NCI-H1417 (cell line): ENCODE measurements at regions not wholly inside any gene's neighbourhood (a gene's known extent, or its start where the extent isn't known, plus 50 kb on each side); places are given as distances from the start of the nearest gene placed in this dataset.
A peak's percentile ranks its signal among the peaks of the same experiment; 100 is the strongest.

Experiments
- DNase-seq, 3 experiments: peaks; one replicate each; lab custom pipeline; 2025; lab: John Stamatoyannopoulos, UW

GRCh38 chr11:116078101-116078591 is 573.9 kb upstream of the CADM1 start:
- DNase-seq, result peak in 1 of 3 experiments; percentile 31

DNA sequence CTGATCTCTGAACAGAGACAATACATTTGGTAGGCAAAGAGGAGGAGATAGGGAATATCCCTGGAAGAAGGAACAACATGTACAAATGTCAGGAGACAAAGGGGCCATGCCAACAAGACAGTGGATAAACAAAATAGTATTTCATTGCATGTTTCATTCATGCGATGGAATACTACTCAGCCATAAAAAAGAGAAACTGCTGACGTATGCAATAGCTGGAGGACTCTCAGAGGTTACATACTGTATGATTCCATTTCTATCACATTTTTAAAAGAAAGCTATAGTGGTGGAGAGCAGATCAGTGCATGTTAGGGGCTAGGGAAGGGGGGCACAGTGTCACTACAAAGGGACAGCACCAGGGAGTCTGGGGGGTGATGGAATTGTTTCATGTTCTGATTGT is 572.9 kb upstream of the CADM1 start:
- DNase-seq, result no peak

GRCh38 chr11:116073854-116074837 is 569.9 kb upstream of the CADM1 start:
- peak in 2 of 3 experiments; percentile 79 to 86 for DNase-seq

GRCh38 chr11:116072601-116073410 is 568.6 kb upstream of the CADM1 start:
- peak in 1 of 3 experiments; percentile 43 for DNase-seq

- DNase-seq, result peak in 1 of 3 experiments; percentile 37
Measured at GRCh38 chr11:116072133-116072532, 567.9 kb upstream of the CADM1 start.

DNA sequence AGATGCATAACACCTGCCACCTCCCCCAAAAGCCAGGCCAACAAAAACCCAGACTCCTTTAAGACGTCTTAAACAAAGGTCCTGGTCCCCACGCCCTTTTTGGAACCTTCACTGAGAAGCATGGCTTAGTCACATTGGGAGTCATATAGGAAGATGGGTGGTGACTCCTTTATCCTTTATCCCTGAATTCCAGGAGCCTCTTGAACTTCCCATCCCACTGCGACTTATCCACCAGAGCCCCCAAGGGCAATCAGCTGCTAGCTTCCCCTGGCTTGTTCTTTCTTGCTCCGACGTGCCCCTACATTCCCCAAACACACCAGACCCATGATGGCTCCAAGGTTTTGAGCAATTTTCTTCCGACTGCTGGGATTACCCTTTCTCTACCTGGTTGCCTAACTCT is 567.0 kb upstream of the CADM1 start:
- no peak for DNase-seq

DNA sequence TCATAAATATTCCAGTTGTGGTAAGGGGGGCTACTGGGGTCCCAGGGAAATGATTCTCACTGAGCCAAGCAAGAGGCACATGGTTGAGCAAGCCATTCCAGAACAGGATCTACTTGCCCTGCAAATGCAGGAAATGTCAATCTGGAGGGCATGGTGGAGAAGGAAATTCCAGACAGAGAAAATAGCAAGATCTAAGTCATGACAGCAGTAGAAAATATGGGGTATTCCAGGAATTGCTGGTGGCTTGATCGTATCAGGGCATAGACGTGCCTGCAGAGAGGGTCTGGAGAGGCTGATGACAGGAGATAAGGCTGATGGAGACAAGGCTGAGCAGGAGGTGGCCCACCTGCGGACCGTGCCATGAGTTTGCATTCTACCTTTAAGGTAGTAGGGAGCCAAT is 566.3 kb upstream of the CADM1 start:
- no peak for DNase-seq

DNA sequence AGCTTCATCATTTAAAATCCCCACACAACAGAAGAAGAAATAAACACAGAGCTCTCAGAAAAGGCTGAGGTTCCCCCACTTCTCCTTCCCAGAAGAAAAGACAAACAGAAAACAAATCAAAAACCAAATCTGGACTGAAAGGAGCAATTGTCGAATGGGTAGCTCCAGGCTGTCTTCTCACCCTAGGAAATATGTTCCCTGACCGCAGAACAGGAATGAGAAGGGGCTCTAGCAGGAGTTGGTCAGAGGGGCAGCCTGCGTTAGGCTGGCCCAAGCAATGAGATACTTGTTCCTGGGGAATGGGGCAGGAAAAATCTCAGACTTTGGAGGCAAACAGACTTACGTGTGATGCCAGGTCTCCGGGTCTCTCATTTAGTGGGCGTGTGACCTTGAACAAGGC is 562.6 kb upstream of the CADM1 start:
- DNase-seq, result no peak

DNA sequence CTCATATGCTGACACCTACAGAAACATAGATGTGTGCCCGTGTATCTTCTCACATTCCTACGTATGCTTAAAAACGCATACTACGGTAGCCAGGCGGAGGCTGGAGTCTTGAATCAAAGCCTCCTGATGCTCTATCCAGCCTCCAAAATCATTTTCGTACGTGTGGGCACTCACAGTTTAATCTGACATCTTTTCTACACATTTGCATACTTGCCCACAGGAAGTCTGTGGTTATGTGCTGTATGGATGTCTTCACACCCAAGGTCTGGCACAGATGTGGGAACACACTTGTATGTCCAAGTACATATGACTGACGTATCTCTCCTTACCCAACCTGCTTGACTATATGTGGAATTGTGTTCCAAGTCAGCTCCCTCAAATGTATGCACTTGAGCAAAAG is 561.8 kb upstream of the CADM1 start:
- DNase-seq, result no peak

GRCh38 chr11:116065191-116065895 is 561.1 kb upstream of the CADM1 start:
- DNase-seq, result no peak

GRCh38 chr11:116062490-116063171 is 558.4 kb upstream of the CADM1 start:
- peak; percentile 55 to 98 (median 88) for DNase-seq

DNA sequence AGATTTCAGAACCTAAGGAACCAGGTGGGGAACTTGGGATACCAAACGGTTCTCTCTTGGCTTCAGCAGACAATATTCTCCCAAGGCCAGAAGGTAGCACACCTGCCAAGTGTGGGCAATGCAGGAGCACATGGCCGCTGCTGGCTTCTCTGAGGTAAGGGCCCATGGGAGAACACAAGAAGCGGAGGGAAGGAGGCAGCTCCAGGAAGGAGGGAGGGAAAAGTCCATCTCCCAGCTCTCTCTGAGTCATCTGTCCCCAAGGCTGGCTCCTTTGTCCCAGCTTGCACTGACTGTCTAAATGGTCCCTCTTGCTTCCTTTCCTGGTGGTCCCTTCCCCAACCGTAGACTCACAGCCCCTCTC is 557.9 kb upstream of the CADM1 start:
- no peak for DNase-seq

DNA sequence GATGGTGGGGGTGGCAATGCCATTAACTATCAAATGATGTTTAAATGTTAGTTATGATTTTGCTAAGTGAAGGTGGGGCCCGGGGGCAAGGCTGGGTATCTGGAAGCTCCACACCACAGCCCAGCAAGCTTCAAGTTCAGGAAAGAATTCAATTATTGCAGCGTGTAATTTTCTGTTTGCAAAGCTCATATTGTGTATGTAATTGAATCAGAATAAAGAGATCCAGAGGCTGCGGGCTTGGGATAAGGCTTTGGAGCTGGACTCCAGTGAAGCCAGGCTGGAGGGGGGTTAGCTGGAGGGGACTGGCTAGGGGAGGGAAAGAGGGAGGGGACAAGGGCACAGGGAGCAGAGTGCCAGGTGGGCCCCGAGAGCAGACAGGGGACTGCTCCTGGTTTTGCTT is 557.1 kb upstream of the CADM1 start:
- DNase-seq, result peak in 2 of 3 experiments; percentile 29 to 66

- peak in 1 of 3 experiments; percentile 29 for DNase-seq
Measured at GRCh38 chr11:116059919-116060318, 555.7 kb upstream of the CADM1 start.

GRCh38 chr11:116057000-116057399 is 552.8 kb upstream of the CADM1 start:
- DNase-seq, result no peak

- DNase-seq, result no peak
Measured at GRCh38 chr11:116055064-116055463, 550.8 kb upstream of the CADM1 start.

DNA sequence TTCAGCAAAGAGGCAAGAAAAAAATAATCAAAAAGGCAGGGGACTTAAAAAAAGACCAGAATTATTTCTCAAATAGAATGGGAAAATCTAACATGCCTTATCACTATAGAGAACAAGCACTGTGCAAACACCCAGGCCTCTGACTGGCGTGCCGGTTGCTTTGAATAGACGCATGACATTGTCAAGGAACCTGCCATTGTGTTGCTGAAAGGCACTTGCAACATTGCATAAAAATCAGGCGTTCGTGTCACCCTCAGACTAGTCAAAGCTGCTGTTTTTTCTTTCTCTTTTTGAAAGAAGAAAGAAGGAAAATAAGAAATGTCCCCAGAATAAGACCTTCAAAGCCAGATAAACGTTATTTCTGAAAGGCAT is 549.3 kb upstream of the CADM1 start:
- peak in 1 of 3 experiments; percentile 91 for DNase-seq

DNA sequence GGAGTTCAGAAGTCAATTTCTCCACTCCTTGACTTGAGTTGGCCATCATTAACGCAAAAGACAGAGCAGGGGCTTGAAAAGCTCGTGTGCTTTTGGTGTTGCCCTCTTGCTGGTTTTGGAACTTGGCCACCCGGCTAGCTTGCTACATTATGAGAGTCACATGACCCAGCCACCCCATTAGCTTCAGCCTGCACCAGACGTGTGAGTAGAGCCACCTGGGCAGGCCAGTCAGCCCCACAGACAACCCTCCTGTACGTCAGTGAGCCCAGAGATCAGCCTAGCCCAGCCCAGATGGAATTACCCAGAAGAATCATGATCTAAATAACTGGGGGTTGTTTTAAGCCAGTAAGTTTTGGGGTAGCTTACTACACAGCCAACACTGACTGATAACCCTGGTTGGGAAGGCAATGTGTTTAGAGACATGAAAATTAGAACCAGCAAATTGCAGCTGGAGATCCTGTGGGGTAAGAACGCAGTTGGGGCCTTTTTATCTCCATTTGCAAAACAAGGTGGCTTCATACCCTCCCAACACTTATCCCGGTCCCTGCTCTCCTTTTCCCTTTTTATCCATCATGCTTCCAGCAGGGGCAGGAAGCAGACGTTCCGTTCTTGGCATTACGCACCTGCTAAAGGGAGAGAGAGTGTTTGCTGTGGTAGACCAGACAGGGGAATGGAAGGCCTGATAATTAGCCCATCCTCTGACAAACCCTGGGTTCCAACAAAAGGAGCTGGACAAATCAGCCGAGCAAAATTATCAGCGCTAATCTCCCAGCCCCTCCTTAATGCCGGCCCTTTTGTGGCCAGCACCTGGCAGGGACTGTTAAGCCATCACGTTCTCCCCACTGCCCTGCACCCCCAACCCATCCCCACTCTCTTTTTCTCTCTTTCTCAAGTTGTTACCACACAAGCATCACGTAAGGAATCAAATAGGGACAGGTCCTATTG is 548.7 kb upstream of the CADM1 start:
- DNase-seq, result peak in 2 of 3 experiments; percentile 76 to 93

DNA sequence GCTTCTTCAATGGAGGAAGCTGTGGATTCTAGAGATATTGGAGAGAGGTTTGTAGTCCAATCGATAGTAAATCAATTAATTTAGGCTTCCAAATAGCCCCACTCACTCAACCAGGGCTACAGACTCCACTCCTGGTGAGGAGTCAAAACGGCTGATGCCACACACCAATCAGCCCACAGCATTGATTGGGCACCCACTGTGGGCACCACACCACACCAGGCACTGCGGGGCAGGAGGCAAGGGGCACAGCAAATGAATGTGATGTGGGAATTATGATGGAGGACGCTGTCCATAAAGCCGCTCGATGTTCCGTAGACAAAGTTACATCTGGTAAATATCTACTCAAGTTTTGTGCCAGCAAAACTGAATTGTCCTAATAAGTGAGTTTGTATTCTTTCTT is 547.3 kb upstream of the CADM1 start:
- no peak for DNase-seq

GRCh38 chr11:116049383-116049782 is 545.2 kb upstream of the CADM1 start:
- peak in 1 of 3 experiments; percentile 19 for DNase-seq
